ENCODE measurements at regions not wholly inside any gene's neighbourhood (a gene's known extent, or its start where the extent isn't known, plus 50 kb on each side); places are given as distances from the start of the nearest gene placed in this dataset.

DNA sequence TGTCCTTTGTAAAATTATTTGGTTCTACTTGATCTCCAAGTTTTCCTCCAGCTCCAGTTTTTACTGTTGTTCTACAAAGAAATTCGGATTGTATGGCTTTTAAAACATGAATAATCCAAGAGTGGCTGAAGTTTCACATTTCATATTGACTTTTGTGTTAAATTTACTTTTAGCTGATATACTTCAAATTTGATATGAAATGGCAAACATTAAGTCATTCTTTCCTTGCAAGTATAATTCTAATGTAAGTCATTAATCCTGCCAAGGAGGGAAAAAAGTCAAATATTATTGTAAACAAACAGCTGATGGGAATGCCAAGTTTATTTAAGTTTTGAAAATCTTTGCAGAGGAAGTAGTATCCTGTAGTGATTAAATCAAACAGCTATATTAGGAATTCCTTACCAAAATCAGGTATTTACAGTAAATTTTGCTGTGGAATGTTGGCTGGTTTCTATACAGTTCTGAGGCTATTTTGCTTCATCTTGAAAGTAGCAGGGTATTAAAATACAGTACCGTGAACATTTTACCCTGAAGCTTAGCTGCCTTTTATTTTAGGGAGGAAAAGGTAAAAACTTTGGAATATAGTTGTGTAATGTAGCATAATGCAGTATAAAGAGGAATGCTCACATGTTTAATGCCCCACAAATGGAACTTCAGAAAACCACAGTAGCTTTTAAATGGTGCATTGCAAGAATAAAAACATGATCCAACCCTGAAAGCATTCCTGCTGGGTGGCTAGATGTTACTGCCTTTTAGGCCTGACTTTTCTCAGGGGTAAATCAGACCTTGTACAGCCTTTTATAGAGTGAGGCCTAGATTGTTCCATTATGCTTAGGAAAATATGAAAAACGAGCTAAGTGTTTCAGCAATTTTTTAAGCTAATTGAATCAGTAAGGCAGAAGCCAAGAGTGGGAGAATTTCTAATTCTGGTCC lies 62.7 kb upstream of the NT5C1B start:
- DNase-seq (ENCODE audit: low spot score), result no peak

- no peak for DNase-seq (ENCODE audit: low spot score)
Observed at GRCh38 chr2:18650221-18650620, 60.9 kb upstream of the NT5C1B start.

DNA sequence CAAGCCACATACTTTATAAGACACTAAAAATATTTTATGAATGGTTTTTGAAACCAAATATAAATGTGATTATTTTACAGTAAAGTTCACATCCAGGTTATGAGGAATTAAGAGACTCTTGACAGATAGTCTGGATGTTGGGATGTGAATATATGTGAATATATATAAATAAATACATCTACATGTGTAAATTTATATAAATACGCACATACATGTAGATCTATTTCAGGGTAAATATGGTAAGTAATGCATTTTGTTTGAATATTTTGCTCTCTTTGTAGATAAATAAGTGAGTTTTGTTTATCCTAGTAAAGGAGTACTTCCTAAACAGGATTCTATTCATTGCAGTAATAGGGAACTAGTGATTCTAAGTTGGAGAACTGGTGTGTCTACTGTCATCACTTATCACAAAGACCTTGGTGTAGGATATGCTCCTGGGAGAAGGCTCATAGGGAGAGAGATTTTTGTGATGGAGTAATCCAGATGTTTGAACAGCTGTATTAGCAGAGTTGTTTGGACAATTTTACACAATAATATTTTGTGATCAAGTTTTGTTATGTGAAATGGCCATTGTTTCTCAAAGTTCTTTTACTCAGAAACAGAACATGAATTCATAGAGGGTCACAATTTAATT lies 60.2 kb upstream of the NT5C1B start:
- DNase-seq (ENCODE audit: low spot score), result no peak

GRCh38 chr2:18648161-18648560 lies 58.8 kb upstream of the NT5C1B start:
- DNase-seq (ENCODE audit: low spot score), result no peak

DNA sequence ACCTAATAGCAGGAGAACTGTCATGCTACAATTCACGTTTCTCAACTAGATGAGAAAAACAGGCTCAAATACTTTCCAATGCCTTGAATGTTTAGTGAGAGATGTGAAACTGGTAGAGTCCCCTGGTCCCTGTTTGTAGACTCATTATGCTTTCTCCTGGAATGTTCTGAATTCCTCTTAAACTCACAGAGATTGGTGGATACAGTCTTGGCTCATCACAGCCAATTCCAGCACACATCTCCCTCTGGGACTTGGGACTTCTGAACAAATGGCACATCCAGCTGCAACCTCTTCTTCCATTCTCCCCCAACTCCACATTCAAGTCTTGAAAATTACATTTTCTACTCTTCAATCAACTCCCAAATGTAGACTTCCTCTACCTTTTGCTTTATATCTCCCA lies 58.4 kb upstream of the NT5C1B start:
- DNase-seq (ENCODE audit: low spot score), result no peak

GRCh38 chr2:18645315-18645714 lies 55.9 kb upstream of the NT5C1B start:
- DNase-seq (ENCODE audit: low spot score), result no peak

- no peak for DNase-seq (ENCODE audit: low spot score)
Observed at GRCh38 chr2:18644115-18644462, 54.7 kb upstream of the NT5C1B start.

GRCh38 chr2:18643326-18644114 lies 54.2 kb upstream of the NT5C1B start:
- DNase-seq (ENCODE audit: low spot score), result no peak

GRCh38 chr2:18641823-18642222 lies 52.5 kb upstream of the NT5C1B start:
- no peak for DNase-seq (ENCODE audit: low spot score)

DNA sequence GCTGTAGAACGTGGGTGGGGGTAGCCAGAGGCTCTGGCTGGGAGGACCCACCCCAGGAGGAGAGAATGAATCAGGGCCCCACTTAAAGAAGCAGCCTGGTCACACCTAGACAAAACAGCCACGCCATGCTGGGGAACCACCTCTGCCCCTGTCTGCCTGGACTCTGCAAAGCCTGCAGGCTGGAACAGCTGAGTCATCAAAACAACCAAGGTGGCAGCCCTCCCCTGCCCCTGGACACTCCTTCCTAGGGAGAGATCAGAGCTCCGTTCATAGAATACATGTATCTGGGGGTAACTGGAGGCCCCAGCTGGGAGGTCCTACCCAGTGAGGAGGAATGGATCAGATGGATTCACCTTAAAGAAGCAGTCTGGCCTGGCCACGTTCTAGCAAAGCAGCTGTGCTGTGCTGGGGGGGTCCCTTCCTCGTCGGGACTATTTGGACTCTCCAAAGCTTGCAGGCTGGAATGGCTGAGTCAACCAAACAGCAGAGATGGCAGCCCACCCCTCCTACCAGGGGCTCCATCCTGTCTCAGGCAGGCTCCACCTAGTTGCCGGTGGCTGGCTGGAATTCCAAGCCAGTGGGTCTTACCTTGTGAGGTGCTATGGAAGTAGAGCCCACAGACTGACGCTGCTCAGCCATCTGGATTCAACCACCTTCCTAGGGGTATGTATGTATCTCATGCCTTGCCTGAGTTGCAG lies 50.5 kb upstream of the NT5C1B start:
- no peak for DNase-seq (ENCODE audit: low spot score)

All from Ammon's horn (tissue), 1 donor.